CD4-positive, alpha-beta memory T cell (primary cell): ENCODE measurements at regions not wholly inside any gene's neighbourhood (a gene's known extent, or its start where the extent isn't known, plus 50 kb on each side); places are given as distances from the start of the nearest gene placed in this dataset.

Source experiments
- CTCF ChIA-PET: fragments of 350-600 bp; sonication (Branson Sonifier 250); formaldehyde crosslinking; loops from one replicate; lab custom pipeline; 2021; ENCODE audit warnings: inconsistent platforms; ENCODE audit not compliant: partially characterized antibody; lab: Charles Lee
- POLR2A ChIA-PET: fragments of 350-600 bp; sonication (Branson Sonifier 250); formaldehyde crosslinking; loops from one replicate; lab custom pipeline; 2021; ENCODE audit not compliant: partially characterized antibody; lab: Charles Lee
- DNase-seq, 5 donors: peaks; one replicate each; pipeline versions ENCODE4 v3.0.0 to v3.0.0-alpha.2; 2020 to 2022; ENCODE audit warnings: mixed read lengths in 1 of 5
- H3K27ac ChIP-seq: one replicate; pipeline ENCODE4 v1.7.0; 2013; ENCODE audit warnings: low read depth, low read length
- H3K27me3 ChIP-seq: 2 replicates; pipeline ENCODE4 v1.7.0; 2013; ENCODE audit warnings: mild to moderate bottlenecking, low read length, moderate library complexity; ENCODE audit not compliant: insufficient read depth
- H3K36me3 ChIP-seq: 2 replicates; pipeline ENCODE4 v1.7.0; 2013; ENCODE audit warnings: mild to moderate bottlenecking, low read length, moderate library complexity; ENCODE audit not compliant: insufficient read depth
- H3K4me1 ChIP-seq: 2 replicates; pipeline ENCODE4 v1.7.0; 2013; ENCODE audit warnings: mild to moderate bottlenecking, low read length, moderate library complexity; ENCODE audit not compliant: insufficient read depth
- H3K4me3 ChIP-seq, 2 donors: one replicate each; pipeline ENCODE4 v1.7.0; 2013; ENCODE audit warnings: low read length in 2 of 2, mild to moderate bottlenecking in 1 of 2
- H3K9me3 ChIP-seq, 2 donors: one replicate each; pipeline ENCODE4 v1.7.0; 2013; ENCODE audit warnings: low read length in 2 of 2, control low read depth in 1 of 2; ENCODE audit not compliant: control insufficient read depth in 1 of 2
- H3K27ac Mint-ChIP-seq, 7 donors: one replicate each; pipeline ENCODE4 v1.8.0; 2020 to 2021; ENCODE audit warnings: mixed read lengths in 7 of 7, mild to moderate bottlenecking in 6 of 7, inconsistent platforms in 3 of 7, moderate library complexity in 3 of 7
- H3K27me3 Mint-ChIP-seq, 2 donors: one replicate each; pipeline ENCODE4 v1.8.0; 2020 to 2021; ENCODE audit warnings: mixed read lengths in 2 of 2
- H3K36me3 Mint-ChIP-seq, 2 donors: one replicate each; pipeline ENCODE4 v1.8.0; 2020 to 2021; ENCODE audit warnings: mixed read lengths in 2 of 2, inconsistent platforms in 1 of 2, mild to moderate bottlenecking in 1 of 2
- H3K4me1 Mint-ChIP-seq, 4 donors: one replicate each; pipeline ENCODE4 v1.8.0; 2020 to 2021; ENCODE audit warnings: mixed read lengths in 4 of 4, mild to moderate bottlenecking in 1 of 4
- H3K4me3 Mint-ChIP-seq, 8 donors: one replicate each; pipeline ENCODE4 v1.8.0; 2020 to 2021; ENCODE audit warnings: mixed read lengths in 8 of 8, mild to moderate bottlenecking in 7 of 8, moderate library complexity in 6 of 8, inconsistent platforms in 3 of 8
- H3K9me3 Mint-ChIP-seq, 8 donors: one replicate each; pipeline ENCODE4 v1.8.0; 2020 to 2021; ENCODE audit warnings: mixed read lengths in 8 of 8, mild to moderate bottlenecking in 5 of 8, inconsistent platforms in 3 of 8, moderate library complexity in 1 of 8
- intact Hi-C: fragments of 100-400 bp; cut with micrococcal nuclease; formaldehyde crosslinking; loops from one replicate; pipeline ENCODE4 v1.15.1; 2023

GRCh38 chr2:187274146-187274545, 173.9 kb downstream of the CALCRL start:
- H3K36me3 Mint-ChIP-seq, result no peaks in the 10 kb centered on the region
- intact Hi-C loops, result no loop called here
- Histone ChIP-seq H3K27ac (no peak overlapping the region), H3K4me3 (no peak overlapping the region), H3K36me3 (no peaks in the 10 kb centered on the region), H3K4me1 (no peaks in the 10 kb centered on the region), H3K27me3 (no peaks in the 10 kb centered on the region), H3K9me3 (no peaks in the 10 kb centered on the region)
- H3K27me3 Mint-ChIP-seq, result no peaks in the 10 kb centered on the region
- ChIA-PET POLR2A (no interaction called here), CTCF (no interaction called here)
- H3K4me3 Mint-ChIP-seq, result no peak overlapping the region
- no peak overlapping the region for H3K27ac Mint-ChIP-seq
- H3K9me3 Mint-ChIP-seq, result peaks cover 2 to 10% (median 6%) of the 10 kb centered on the region in 8 donors
- DNase-seq, result no peak
- H3K4me1 Mint-ChIP-seq, result no peaks in the 10 kb centered on the region

- DNase-seq, result no peak
- Mint-ChIP-seq H3K4me1 (no peaks in the 10 kb centered on the region), H3K36me3 (no peaks in the 10 kb centered on the region), H3K27me3 (no peaks in the 10 kb centered on the region), H3K27ac (no peak overlapping the region), H3K4me3 (no peak overlapping the region), H3K9me3 (peaks cover 2 to 12% (median 3%) of the 10 kb centered on the region in 8 donors)
- CTCF ChIA-PET, result no interaction called here
- intact Hi-C loops, result no loop called here
- Histone ChIP-seq H3K36me3 (no peaks in the 10 kb centered on the region), H3K9me3 (no peaks in the 10 kb centered on the region), H3K4me1 (no peaks in the 10 kb centered on the region), H3K4me3 (no peak overlapping the region), H3K27ac (no peak overlapping the region), H3K27me3 (no peaks in the 10 kb centered on the region)
- POLR2A ChIA-PET, result no interaction called here
Observed at GRCh38 chr2:187272255-187272654, 175.8 kb downstream of the CALCRL start.

DNA sequence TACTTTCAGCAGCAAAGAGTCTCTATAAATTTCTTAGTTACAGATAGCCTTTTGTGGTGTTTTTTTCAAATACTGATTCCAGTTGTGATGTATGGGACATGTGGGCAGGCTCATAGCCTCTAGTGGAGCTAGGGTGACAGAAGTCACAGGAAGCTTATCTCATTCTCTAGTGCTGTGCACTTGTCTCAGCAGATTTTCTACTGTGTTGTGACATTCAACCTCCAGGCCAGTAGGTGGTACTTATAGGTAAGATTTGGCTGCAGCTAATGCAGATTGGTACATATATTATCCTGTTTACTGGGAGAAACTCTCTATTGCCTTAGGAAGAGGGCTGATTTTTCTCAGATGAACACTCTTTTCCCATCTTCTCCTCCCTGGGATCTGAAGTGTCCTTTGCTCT, 176.2 kb downstream of the CALCRL start:
- H3K4me1 ChIP-seq, result no peaks in the 10 kb centered on the region
- no peak overlapping the region for H3K4me3 ChIP-seq
- H3K27me3 ChIP-seq, result no peaks in the 10 kb centered on the region
- H3K36me3 ChIP-seq, result no peaks in the 10 kb centered on the region
- Mint-ChIP-seq H3K36me3 (no peaks in the 10 kb centered on the region), H3K4me3 (no peak overlapping the region), H3K4me1 (no peaks in the 10 kb centered on the region), H3K9me3 (peaks cover 2 to 9% (median 3%) of the 10 kb centered on the region in 8 donors), H3K27me3 (no peaks in the 10 kb centered on the region), H3K27ac (no peak overlapping the region)
- ChIA-PET POLR2A (no interaction called here), CTCF (no interaction called here)
- no peak for DNase-seq
- H3K9me3 ChIP-seq, result no peaks in the 10 kb centered on the region
- H3K27ac ChIP-seq, result no peak overlapping the region
- intact Hi-C loops, result no loop called here

DNA sequence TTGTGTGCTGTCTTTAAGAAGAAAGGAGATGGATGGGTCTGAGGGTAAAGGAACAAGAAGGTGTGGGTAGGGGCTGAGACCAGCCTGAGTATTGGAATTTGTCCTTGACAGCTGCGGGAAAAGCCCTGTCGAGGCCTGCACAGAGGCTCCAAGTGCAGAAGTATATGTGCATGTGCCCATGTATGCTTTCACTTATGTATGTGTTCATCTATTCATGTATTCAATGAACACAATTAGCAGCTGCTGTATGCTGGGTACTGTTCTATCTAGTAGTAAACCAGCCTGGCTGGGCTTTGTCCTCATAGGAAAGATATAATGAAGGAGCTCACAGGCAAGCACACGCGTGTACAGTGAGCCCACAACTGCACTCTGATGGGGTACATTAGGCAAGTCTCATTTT, 181.4 kb downstream of the CALCRL start:
- Histone ChIP-seq H3K27me3 (no peaks in the 10 kb centered on the region), H3K27ac (no peak overlapping the region), H3K36me3 (no peaks in the 10 kb centered on the region), H3K4me3 (no peak overlapping the region), H3K9me3 (no peaks in the 10 kb centered on the region), H3K4me1 (no peaks in the 10 kb centered on the region)
- Mint-ChIP-seq H3K27ac (no peak overlapping the region), H3K9me3 (peaks cover 0 to 11% (median 3%) of the 10 kb centered on the region in 8 donors), H3K4me1 (no peaks in the 10 kb centered on the region), H3K36me3 (no peaks in the 10 kb centered on the region), H3K27me3 (no peaks in the 10 kb centered on the region), H3K4me3 (no peak overlapping the region)
- DNase-seq, result no peak
- intact Hi-C loops, result no loop called here
- CTCF ChIA-PET, result no interaction called here
- POLR2A ChIA-PET, result no interaction called here

- H3K4me1 Mint-ChIP-seq, result no peaks in the 10 kb centered on the region
- H3K27ac Mint-ChIP-seq, result no peak overlapping the region
- no peaks in the 10 kb centered on the region for H3K27me3 ChIP-seq
- CTCF ChIA-PET, result no interaction called here
- H3K9me3 Mint-ChIP-seq, result peaks cover 0 to 11% (median 3%) of the 10 kb centered on the region in 8 donors
- no peaks in the 10 kb centered on the region for H3K4me1 ChIP-seq
- H3K27ac ChIP-seq, result no peak overlapping the region
- POLR2A ChIA-PET, result no interaction called here
- no peaks in the 10 kb centered on the region for H3K9me3 ChIP-seq
- H3K27me3 Mint-ChIP-seq, result no peaks in the 10 kb centered on the region
- no peak for DNase-seq
- H3K4me3 ChIP-seq, result no peak overlapping the region
- intact Hi-C loops, result no loop called here
- H3K36me3 Mint-ChIP-seq, result no peaks in the 10 kb centered on the region
- no peak overlapping the region for H3K4me3 Mint-ChIP-seq
- H3K36me3 ChIP-seq, result no peaks in the 10 kb centered on the region
Observed at GRCh38 chr2:187266147-187266546, 181.9 kb downstream of the CALCRL start.

DNA sequence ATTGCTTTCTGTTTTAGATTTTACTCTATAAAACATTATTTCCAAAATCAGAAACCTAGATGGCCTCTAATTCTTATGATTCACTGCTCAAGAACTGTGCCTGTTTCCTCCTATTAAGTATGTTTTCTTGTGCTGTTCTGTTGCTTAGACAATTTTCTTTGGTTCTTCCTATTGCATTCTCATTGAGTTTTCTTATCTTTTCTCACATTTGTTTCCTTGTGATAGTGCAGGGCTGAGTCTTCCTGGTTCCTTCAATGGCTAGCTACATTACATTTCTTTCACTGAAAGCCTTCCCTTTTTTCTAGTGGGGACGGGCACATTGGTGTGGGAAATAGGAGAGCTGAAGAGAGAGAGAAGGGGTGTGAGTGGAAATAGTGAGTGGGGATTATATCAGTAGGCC, 183.4 kb downstream of the CALCRL start:
- Mint-ChIP-seq H3K4me3 (no peak overlapping the region), H3K36me3 (no peaks in the 10 kb centered on the region), H3K27me3 (no peaks in the 10 kb centered on the region), H3K27ac (peak overlapping the region in 1 of 7 donors; percentile 20), H3K9me3 (peaks cover 0 to 11% (median 3%) of the 10 kb centered on the region in 8 donors), H3K4me1 (no peaks in the 10 kb centered on the region)
- no peak overlapping the region for H3K27ac ChIP-seq
- ChIA-PET CTCF (no interaction called here), POLR2A (no interaction called here)
- no peaks in the 10 kb centered on the region for H3K27me3 ChIP-seq
- intact Hi-C loops, result no loop called here
- H3K36me3 ChIP-seq, result no peaks in the 10 kb centered on the region
- no peaks in the 10 kb centered on the region for H3K4me1 ChIP-seq
- no peak overlapping the region for H3K4me3 ChIP-seq
- DNase-seq, result no peak
- no peaks in the 10 kb centered on the region for H3K9me3 ChIP-seq

GRCh38 chr2:187263675-187264560, 184.1 kb downstream of the CALCRL start:
- intact Hi-C loops, result no loop called here
- POLR2A ChIA-PET, result no interaction called here
- CTCF ChIA-PET, result no interaction called here
- Mint-ChIP-seq H3K4me3 (no peak overlapping the region), H3K36me3 (no peaks in the 10 kb centered on the region), H3K4me1 (no peaks in the 10 kb centered on the region), H3K27ac (no peak overlapping the region), H3K9me3 (peaks cover 0 to 11% (median 3%) of the 10 kb centered on the region in 8 donors), H3K27me3 (no peaks in the 10 kb centered on the region)
- Histone ChIP-seq H3K27ac (no peak overlapping the region), H3K36me3 (no peaks in the 10 kb centered on the region), H3K4me1 (no peaks in the 10 kb centered on the region), H3K27me3 (no peaks in the 10 kb centered on the region), H3K9me3 (no peaks in the 10 kb centered on the region), H3K4me3 (no peak overlapping the region)
- DNase-seq, result no peak
